Epithelial cell of esophagus (primary cell): ENCODE measurements at regions not wholly inside any gene's neighbourhood (a gene's known extent, or its start where the extent isn't known, plus 50 kb on each side); places are given as distances from the start of the nearest gene placed in this dataset.
"Not testable (repeated sequence)": the region's sequence is repeated elsewhere in the genome, so short reads cannot be mapped to it uniquely, and the experiment has no call there.

Source experiments
- DNase-seq: peaks from one replicate; pipeline ENCODE4 v3.0.0; 2010; ENCODE audit warnings: low read depth
- H3K4me3 ChIP-seq: 2 replicates; pipeline ENCODE4 v1.5.1; 2011; ENCODE audit warnings: mild to moderate bottlenecking, low read length, control low read depth
- CTCF ChIP-seq: IDR thresholded peaks from 2 replicates; pipeline ENCODE4 v1.5.1; 2011; ENCODE audit warnings: low read depth, mild to moderate bottlenecking, low read length, control low read depth, inconsistent platforms; ENCODE audit not compliant: insufficient read depth; ENCODE audit errors: missing control alignments

- DNase-seq, result peak; percentile 25
- TF ChIP-seq CTCF, result no peak
- H3K4me3 ChIP-seq, result no peak overlapping the region
These were observed 166.7 kb upstream of the SNX2 start for GRCh38 chr5:122608222-122608621.

- no peak for DNase-seq
These were observed 163.5 kb upstream of the SNX2 start for GRCh38 chr5:122611406-122611805.

GRCh38 chr5:122612901-122613300, 162.0 kb upstream of the SNX2 start:
- no peak for DNase-seq
- TF ChIP-seq CTCF, result no peak
- H3K4me3 ChIP-seq, result no peak overlapping the region

More at GRCh38 chr5:122611406-122611805, 163.5 kb upstream of the SNX2 start:
- H3K4me3 ChIP-seq, result no peak overlapping the region
- no peak for TF ChIP-seq CTCF

- no peak for DNase-seq
- no peak for TF ChIP-seq CTCF
- no peak overlapping the region for H3K4me3 ChIP-seq
These were observed 159.7 kb upstream of the SNX2 start for GRCh38 chr5:122615146-122615545.

GRCh38 chr5:122615832-122616231, 159.0 kb upstream of the SNX2 start:
- no peak for DNase-seq
- no peak for TF ChIP-seq CTCF

GRCh38 chr5:122618046-122618445, 156.8 kb upstream of the SNX2 start:
- H3K4me3 ChIP-seq, DNase-seq: not testable (repeated sequence)

More at GRCh38 chr5:122615832-122616231, 159.0 kb upstream of the SNX2 start:
- no peak overlapping the region for H3K4me3 ChIP-seq

- DNase-seq, H3K4me3 ChIP-seq: not testable (repeated sequence)
These were observed 154.1 kb upstream of the SNX2 start for GRCh38 chr5:122620768-122621167.

GRCh38 chr5:122628714-122629113, 146.2 kb upstream of the SNX2 start:
- not testable (repeated sequence) for H3K4me3 ChIP-seq, DNase-seq

GRCh38 chr5:122629121-122629677, 145.7 kb upstream of the SNX2 start:
- no peak for TF ChIP-seq CTCF
- no peak overlapping the region for H3K4me3 ChIP-seq
- no peak for DNase-seq
